ENCODE measurements at regions not wholly inside any gene's neighbourhood (a gene's known extent, or its start where the extent isn't known, plus 50 kb on each side); places are given as distances from the start of the nearest gene placed in this dataset.

DNA sequence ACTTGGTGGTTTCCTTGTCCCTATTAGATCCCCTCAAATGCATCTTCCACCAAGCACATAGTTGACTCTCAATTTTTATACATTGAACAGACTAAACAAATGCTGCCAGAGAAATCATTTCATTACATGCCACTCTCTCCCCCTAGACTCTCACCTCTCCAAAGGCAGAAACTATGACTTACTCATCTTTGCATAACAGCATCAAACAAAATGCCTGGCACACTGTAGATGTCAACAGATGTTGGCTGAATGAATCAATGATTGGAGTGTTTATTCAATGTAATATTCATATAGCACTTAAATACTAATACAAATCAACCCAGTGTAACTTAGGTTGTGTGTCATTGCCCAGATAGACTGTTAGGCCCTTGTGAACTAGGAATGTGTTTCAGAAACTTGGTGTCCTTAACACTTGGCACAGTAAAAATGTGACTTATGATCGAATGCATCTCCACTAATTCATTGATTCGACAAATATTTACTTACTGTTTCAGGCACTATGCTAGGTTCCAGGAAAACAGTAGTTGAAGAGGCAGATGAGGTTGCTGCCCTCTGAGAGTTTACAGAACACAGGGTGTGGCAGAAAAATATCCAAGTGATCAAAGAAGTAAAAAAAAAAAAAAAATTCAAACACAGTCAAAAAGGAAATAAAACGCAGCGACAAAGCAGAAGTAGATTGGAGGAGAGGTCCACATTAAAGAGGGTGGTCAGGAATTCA lies 188.5 kb upstream of the LRRN1 start:
- no peak for DNase-seq (ENCODE audit: low read depth, low spot score)
- H3K4me3 ChIP-seq = no peak overlapping the region
- H3K9me3 ChIP-seq (ENCODE audit: low read depth, low read length) = no peaks in the 10 kb centered on the region
- H3K27ac ChIP-seq = no peak overlapping the region
- no peak overlapping the region for H3K9ac ChIP-seq (ENCODE audit: insufficient read length)
- H3K36me3 ChIP-seq (ENCODE audit: insufficient read depth, low read length) = no peaks in the 10 kb centered on the region
- TF ChIP-seq EZH2 (IDR thresholded peaks at IDR 0.05) (no peak), POLR2AphosphoS5 (IDR thresholded peaks at IDR 0.05; ENCODE audit: borderline replicate concordance, low read depth, low read length) (no peak), FOXP2 (optimal IDR thresholded peaks at IDR 0.05; ENCODE audit: control extremely low read depth, extremely low read length, insufficient read depth) (no peak)

DNA sequence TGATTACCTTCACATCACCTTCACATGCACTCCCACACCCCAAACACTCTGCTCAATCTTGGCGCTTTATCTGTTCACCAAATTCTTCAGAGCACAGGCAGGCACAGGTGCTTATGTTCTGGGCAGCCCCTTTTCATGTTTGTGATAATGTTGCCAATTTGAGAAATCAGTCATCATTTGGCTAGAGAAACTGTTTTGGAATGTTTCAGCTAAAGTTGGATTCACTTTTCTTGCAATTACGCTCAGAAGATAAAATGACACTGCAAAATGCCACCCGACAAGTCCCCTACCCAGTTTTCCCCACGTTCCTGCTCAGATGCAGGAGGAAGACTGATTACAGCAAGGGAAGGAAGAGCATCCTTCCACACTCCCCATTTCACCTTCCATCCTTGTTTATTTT lies 192.9 kb upstream of the LRRN1 start:
- Histone ChIP-seq H3K36me3 (ENCODE audit: insufficient read depth, low read length) (no peaks in the 10 kb centered on the region), H3K4me3 (no peak overlapping the region), H3K9me3 (ENCODE audit: low read depth, low read length) (no peaks in the 10 kb centered on the region), H3K27ac (no peak overlapping the region), H3K9ac (ENCODE audit: insufficient read length) (no peak overlapping the region)
- no peak for DNase-seq (ENCODE audit: low read depth, low spot score)
- TF ChIP-seq EZH2 (IDR thresholded peaks at IDR 0.05) (no peak), POLR2AphosphoS5 (IDR thresholded peaks at IDR 0.05; ENCODE audit: borderline replicate concordance, low read depth, low read length) (no peak), FOXP2 (optimal IDR thresholded peaks at IDR 0.05; ENCODE audit: control extremely low read depth, extremely low read length, insufficient read depth) (no peak)

DNA sequence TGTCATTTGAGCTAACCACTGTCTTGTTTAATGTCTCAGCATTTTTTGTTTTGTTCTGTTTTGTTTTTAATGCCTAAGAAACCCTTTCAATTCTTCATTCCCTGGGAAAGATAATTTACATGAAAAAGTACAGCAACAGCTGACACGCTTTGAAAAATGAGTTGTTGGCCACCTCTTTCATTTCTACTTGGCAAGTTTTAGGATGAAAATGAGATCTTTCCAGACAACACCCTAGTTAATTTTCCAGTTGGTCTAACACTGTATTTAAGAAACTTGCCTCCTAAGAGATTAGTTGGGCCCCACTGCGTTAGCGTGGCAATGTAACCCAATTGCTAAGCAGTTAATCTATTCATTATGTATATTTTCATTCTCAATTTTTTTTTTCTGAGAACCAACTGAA lies 194.0 kb upstream of the LRRN1 start:
- no peak overlapping the region for H3K4me3 ChIP-seq
- H3K9me3 ChIP-seq (ENCODE audit: low read depth, low read length) = no peaks in the 10 kb centered on the region
- H3K27ac ChIP-seq = no peak overlapping the region
- no peak overlapping the region for H3K9ac ChIP-seq (ENCODE audit: insufficient read length)
- no peak for DNase-seq (ENCODE audit: low read depth, low spot score)
- TF ChIP-seq POLR2AphosphoS5 (IDR thresholded peaks at IDR 0.05; ENCODE audit: borderline replicate concordance, low read depth, low read length) (no peak), FOXP2 (optimal IDR thresholded peaks at IDR 0.05; ENCODE audit: control extremely low read depth, extremely low read length, insufficient read depth) (no peak), EZH2 (IDR thresholded peaks at IDR 0.05) (no peak)
- H3K36me3 ChIP-seq (ENCODE audit: insufficient read depth, low read length) = no peaks in the 10 kb centered on the region

DNA sequence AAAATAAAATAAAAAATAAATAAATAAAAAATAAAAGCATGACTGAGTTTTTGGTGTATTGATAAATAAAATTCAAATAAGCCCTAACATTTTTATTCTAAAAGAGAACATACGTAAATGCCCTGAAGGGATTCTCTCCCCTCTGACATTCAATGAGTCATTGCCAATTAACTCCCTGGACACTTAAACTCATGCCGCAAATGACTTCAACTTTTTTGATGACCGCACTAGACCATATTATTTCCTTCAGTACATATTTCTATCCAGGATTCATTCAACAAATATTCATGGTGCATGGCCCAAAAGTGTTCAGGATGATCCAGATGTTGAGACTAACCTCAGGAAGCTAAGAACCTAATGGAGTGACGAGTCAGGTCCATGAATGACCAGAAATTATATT lies 195.9 kb upstream of the LRRN1 start:
- H3K36me3 ChIP-seq (ENCODE audit: insufficient read depth, low read length) = no peaks in the 10 kb centered on the region
- H3K4me3 ChIP-seq = no peak overlapping the region
- TF ChIP-seq EZH2 (IDR thresholded peaks at IDR 0.05) (no peak), FOXP2 (optimal IDR thresholded peaks at IDR 0.05; ENCODE audit: control extremely low read depth, extremely low read length, insufficient read depth) (no peak), POLR2AphosphoS5 (IDR thresholded peaks at IDR 0.05; ENCODE audit: borderline replicate concordance, low read depth, low read length) (no peak)
- no peaks in the 10 kb centered on the region for H3K9me3 ChIP-seq (ENCODE audit: low read depth, low read length)
- no peak overlapping the region for H3K27ac ChIP-seq
- DNase-seq (ENCODE audit: low read depth, low spot score) = no peak
- H3K9ac ChIP-seq (ENCODE audit: insufficient read length) = no peak overlapping the region

DNA sequence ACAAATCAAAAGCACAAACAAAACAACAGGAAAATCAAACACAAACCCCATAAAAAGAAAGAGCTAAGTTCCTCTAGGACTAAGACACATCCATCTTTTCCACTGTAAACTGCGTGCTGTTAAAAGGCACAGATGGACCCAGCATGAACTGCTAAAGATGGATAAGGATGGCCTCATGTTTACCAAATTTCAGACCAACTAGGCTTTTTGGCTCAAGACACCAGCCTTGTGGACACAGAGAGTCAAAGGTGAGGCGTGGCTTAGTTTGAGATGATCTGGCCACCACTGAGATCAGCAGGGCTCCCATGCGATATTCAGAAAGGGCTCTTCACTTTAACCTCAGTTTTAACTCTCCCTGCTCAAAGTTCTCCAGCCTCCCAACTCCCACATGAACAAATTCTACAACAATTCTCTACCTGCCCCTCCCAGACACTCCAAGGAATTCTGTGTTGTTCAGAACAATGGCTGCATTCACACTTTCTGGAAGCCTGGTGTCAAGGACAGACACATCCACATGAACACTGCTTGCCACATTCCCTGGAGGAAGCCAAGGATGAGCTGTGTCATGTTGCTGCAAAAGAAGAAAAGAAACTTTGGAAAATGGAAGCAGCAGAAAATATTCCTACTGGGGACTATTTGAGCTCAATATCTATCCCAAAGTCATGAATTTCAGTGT lies 198.4 kb upstream of the LRRN1 start:
- Histone ChIP-seq H3K36me3 (ENCODE audit: insufficient read depth, low read length) (no peaks in the 10 kb centered on the region), H3K9me3 (ENCODE audit: low read depth, low read length) (no peaks in the 10 kb centered on the region), H3K27ac (no peak overlapping the region), H3K9ac (ENCODE audit: insufficient read length) (no peak overlapping the region), H3K4me3 (no peak overlapping the region)
- DNase-seq (ENCODE audit: low read depth, low spot score) = no peak
- TF ChIP-seq EZH2 (IDR thresholded peaks at IDR 0.05) = no peak

DNA sequence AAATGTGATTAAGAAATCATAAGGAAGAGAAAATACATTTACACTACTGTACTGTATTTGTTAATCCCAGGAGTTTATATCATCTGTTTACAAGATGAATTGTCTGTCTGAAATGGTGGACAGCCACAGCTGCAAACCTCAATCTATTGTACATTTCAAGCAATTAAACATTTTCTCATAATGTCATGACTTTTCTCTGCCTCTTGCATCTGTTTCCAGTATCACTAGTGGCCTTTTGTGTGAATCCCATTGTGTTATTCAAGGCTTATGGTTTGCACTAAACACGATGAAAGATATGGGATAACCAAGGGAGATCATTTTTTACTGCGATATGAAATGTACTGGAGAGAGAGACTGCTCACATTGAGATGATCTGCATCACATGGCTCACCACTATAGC lies 200.2 kb upstream of the LRRN1 start:
- H3K36me3 ChIP-seq (ENCODE audit: insufficient read depth, low read length) = no peaks in the 10 kb centered on the region
- no peak for DNase-seq (ENCODE audit: low read depth, low spot score)

DNA sequence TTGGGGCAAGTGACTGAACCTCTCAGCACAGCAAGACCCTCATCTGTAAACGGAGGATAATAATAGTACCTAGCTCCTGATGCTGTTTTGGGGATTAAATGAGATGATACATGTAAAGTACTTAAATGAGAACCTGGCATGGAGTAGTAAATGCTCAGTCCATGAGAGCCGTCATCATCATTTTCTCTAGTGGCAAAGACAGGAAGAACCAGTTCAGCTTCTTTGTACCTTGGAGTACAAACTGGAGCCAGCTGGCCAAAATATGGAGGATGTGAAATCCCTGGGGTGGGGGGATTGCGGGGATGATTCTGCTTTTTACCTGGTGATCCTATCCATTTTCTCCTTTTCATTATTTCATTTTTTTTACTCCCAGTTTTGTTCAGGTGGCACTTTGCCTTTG lies 204.2 kb upstream of the LRRN1 start:
- no peak for TF ChIP-seq EZH2 (IDR thresholded peaks at IDR 0.05)
- no peak for TF ChIP-seq FOXP2 (optimal IDR thresholded peaks at IDR 0.05; ENCODE audit: control extremely low read depth, extremely low read length, insufficient read depth)
- H3K9ac ChIP-seq (ENCODE audit: insufficient read length) = no peak overlapping the region
- DNase-seq (ENCODE audit: low read depth, low spot score) = no peak
- no peak overlapping the region for H3K4me3 ChIP-seq
- H3K36me3 ChIP-seq (ENCODE audit: insufficient read depth, low read length) = no peaks in the 10 kb centered on the region
- H3K9me3 ChIP-seq (ENCODE audit: low read depth, low read length) = no peaks in the 10 kb centered on the region
- no peak overlapping the region for H3K27ac ChIP-seq

More for the DNA sequence above, 200.2 kb upstream of the LRRN1 start:
- no peak overlapping the region for H3K9ac ChIP-seq (ENCODE audit: insufficient read length)
- no peak overlapping the region for H3K27ac ChIP-seq
- H3K9me3 ChIP-seq (ENCODE audit: low read depth, low read length) = no peaks in the 10 kb centered on the region
- TF ChIP-seq FOXP2 (optimal IDR thresholded peaks at IDR 0.05; ENCODE audit: control extremely low read depth, extremely low read length, insufficient read depth) = no peak
- no peak for TF ChIP-seq EZH2 (IDR thresholded peaks at IDR 0.05)
- H3K4me3 ChIP-seq = no peak overlapping the region

- TF ChIP-seq POLR2AphosphoS5 (IDR thresholded peaks at IDR 0.05; ENCODE audit: borderline replicate concordance, low read depth, low read length) (no peak), EZH2 (IDR thresholded peaks at IDR 0.05) (no peak), FOXP2 (optimal IDR thresholded peaks at IDR 0.05; ENCODE audit: control extremely low read depth, extremely low read length, insufficient read depth) (no peak)
- no peak overlapping the region for H3K9ac ChIP-seq (ENCODE audit: insufficient read length)
- H3K36me3 ChIP-seq (ENCODE audit: insufficient read depth, low read length) = no peaks in the 10 kb centered on the region
- H3K4me3 ChIP-seq = no peak overlapping the region
- no peak overlapping the region for H3K27ac ChIP-seq
- no peak for DNase-seq (ENCODE audit: low read depth, low spot score)
- H3K9me3 ChIP-seq (ENCODE audit: low read depth, low read length) = no peaks in the 10 kb centered on the region
Measured at GRCh38 chr3:3589715-3590130, 209.5 kb upstream of the LRRN1 start.

DNA sequence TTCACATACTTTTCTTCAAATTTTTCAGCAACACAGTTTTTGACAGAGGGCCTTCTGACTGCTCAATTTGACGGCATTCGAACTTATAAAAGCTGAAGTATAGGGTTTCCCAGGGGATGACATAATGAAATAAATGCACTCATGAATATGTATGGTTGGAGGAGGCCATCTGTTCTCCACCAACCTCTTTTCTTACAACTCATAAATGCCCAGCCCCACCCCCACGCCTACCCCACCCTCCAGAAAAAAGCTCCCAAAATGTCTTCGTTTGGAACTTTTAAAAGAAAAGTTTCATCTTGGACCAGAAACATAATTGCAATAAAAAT lies 211.6 kb upstream of the LRRN1 start:
- Histone ChIP-seq H3K36me3 (ENCODE audit: insufficient read depth, low read length) (no peaks in the 10 kb centered on the region), H3K27ac (no peak overlapping the region), H3K9ac (ENCODE audit: insufficient read length) (no peak overlapping the region), H3K9me3 (ENCODE audit: low read depth, low read length) (no peaks in the 10 kb centered on the region), H3K4me3 (no peak overlapping the region)
- DNase-seq (ENCODE audit: low read depth, low spot score) = no peak
- no peak for TF ChIP-seq EZH2 (IDR thresholded peaks at IDR 0.05)
- no peak for TF ChIP-seq POLR2AphosphoS5 (IDR thresholded peaks at IDR 0.05; ENCODE audit: borderline replicate concordance, low read depth, low read length)
- TF ChIP-seq FOXP2 (optimal IDR thresholded peaks at IDR 0.05; ENCODE audit: control extremely low read depth, extremely low read length, insufficient read depth) = no peak

Data from SK-N-MC (cell line).